ENCODE measurements at regions not wholly inside any gene's neighbourhood (a gene's known extent, or its start where the extent isn't known, plus 50 kb on each side); places are given as distances from the start of the nearest gene placed in this dataset.

GRCh38 chr2:43133336-43133707, 93.1 kb downstream of the ZFP36L2 start:
- no peak for FAIRE-seq
- no peak for DNase-seq (ENCODE audit: insufficient read length, low spot score)

GRCh38 chr2:43132683-43133301, 93.6 kb downstream of the ZFP36L2 start:
- no peak for TF ChIP-seq CTCF (IDR thresholded peaks at IDR 0.05; ENCODE audit: insufficient read depth, missing control alignments)
- DNase-seq (ENCODE audit: insufficient read length, low spot score): no peak
- FAIRE-seq: no peak

More at GRCh38 chr2:43133336-43133707, 93.1 kb downstream of the ZFP36L2 start:
- no peak for TF ChIP-seq CTCF (IDR thresholded peaks at IDR 0.05; ENCODE audit: insufficient read depth, missing control alignments)

GRCh38 chr2:43131890-43132682, 94.3 kb downstream of the ZFP36L2 start:
- TF ChIP-seq CTCF (IDR thresholded peaks at IDR 0.05; ENCODE audit: insufficient read depth, missing control alignments): no peak
- FAIRE-seq: no peak
- DNase-seq (ENCODE audit: insufficient read length, low spot score): no peak

GRCh38 chr2:43131051-43131889, 95.1 kb downstream of the ZFP36L2 start:
- TF ChIP-seq CTCF (IDR thresholded peaks at IDR 0.05; ENCODE audit: insufficient read depth, missing control alignments): peak; percentile 19
- FAIRE-seq (no peak), DNase-seq (ENCODE audit: insufficient read length, low spot score) (no peak)

GRCh38 chr2:43130548-43130875, 95.9 kb downstream of the ZFP36L2 start:
- FAIRE-seq (no peak), DNase-seq (ENCODE audit: insufficient read length, low spot score) (no peak)
- TF ChIP-seq CTCF (IDR thresholded peaks at IDR 0.05; ENCODE audit: insufficient read depth, missing control alignments): no peak

GRCh38 chr2:43129676-43130547, 96.5 kb downstream of the ZFP36L2 start:
- no peak for TF ChIP-seq CTCF (IDR thresholded peaks at IDR 0.05; ENCODE audit: insufficient read depth, missing control alignments)
- FAIRE-seq: no peak
- no peak for DNase-seq (ENCODE audit: insufficient read length, low spot score)
